ENCODE measurements at regions not wholly inside any gene's neighbourhood (a gene's known extent, or its start where the extent isn't known, plus 50 kb on each side); places are given as distances from the start of the nearest gene placed in this dataset.
A peak's percentile ranks its signal among the peaks of the same experiment; 100 is the strongest.

- DNase-seq (ENCODE audit: low spot score) (no peak), FAIRE-seq (no peak)
Observed at GRCh38 chr1:208834381-208835096, 590.4 kb upstream of the PLXNA2 start.

GRCh38 chr1:208835097-208835463, 590.9 kb upstream of the PLXNA2 start:
- no peak for FAIRE-seq
- no peak for DNase-seq (ENCODE audit: low spot score)

GRCh38 chr1:208835781-208836180, 591.6 kb upstream of the PLXNA2 start:
- DNase-seq (ENCODE audit: low spot score) (no peak), FAIRE-seq (no peak)

GRCh38 chr1:208837242-208837641, 593.1 kb upstream of the PLXNA2 start:
- DNase-seq (ENCODE audit: low spot score) (no peak), FAIRE-seq (no peak)

- no peak for DNase-seq (ENCODE audit: low spot score)
- FAIRE-seq: no peak
Observed at GRCh38 chr1:208841436-208841835, 597.3 kb upstream of the PLXNA2 start.

GRCh38 chr1:208842451-208842850, 598.3 kb upstream of the PLXNA2 start:
- no peak for FAIRE-seq
- no peak for DNase-seq (ENCODE audit: low spot score)

- DNase-seq (ENCODE audit: low spot score) (no peak), FAIRE-seq (no peak)
Observed at GRCh38 chr1:208844158-208844557, 600.0 kb upstream of the PLXNA2 start.

GRCh38 chr1:208848854-208849253, 604.7 kb upstream of the PLXNA2 start:
- no peak for FAIRE-seq
- no peak for DNase-seq (ENCODE audit: low spot score)

- FAIRE-seq: no peak
Observed at GRCh38 chr1:208850442-208850841, 606.3 kb upstream of the PLXNA2 start.

GRCh38 chr1:208851366-208851765, 607.2 kb upstream of the PLXNA2 start:
- FAIRE-seq (no peak), DNase-seq (ENCODE audit: low spot score) (peak; percentile 31)

More at GRCh38 chr1:208850442-208850841, 606.3 kb upstream of the PLXNA2 start:
- DNase-seq (ENCODE audit: low spot score): no peak

- DNase-seq (ENCODE audit: low spot score): no peak
- no peak for FAIRE-seq
Observed at GRCh38 chr1:208852911-208853310, 608.7 kb upstream of the PLXNA2 start.

GRCh38 chr1:208855403-208855802, 611.2 kb upstream of the PLXNA2 start:
- no peak for DNase-seq (ENCODE audit: low spot score)
- no peak for FAIRE-seq

GRCh38 chr1:208857465-208857864, 613.3 kb upstream of the PLXNA2 start:
- DNase-seq (ENCODE audit: low spot score): no peak
- FAIRE-seq: no peak

GRCh38 chr1:208858738-208859137, 614.6 kb upstream of the PLXNA2 start:
- FAIRE-seq (no peak), DNase-seq (ENCODE audit: low spot score) (no peak)

GRCh38 chr1:208864366-208864965, 620.3 kb upstream of the PLXNA2 start:
- FAIRE-seq (no peak), DNase-seq (ENCODE audit: low spot score) (no peak)

- FAIRE-seq (no peak), DNase-seq (ENCODE audit: low spot score) (no peak)
Observed at GRCh38 chr1:208866386-208866955, 622.3 kb upstream of the PLXNA2 start.

GRCh38 chr1:208868554-208868953, 624.4 kb upstream of the PLXNA2 start:
- peak; percentile 23 for DNase-seq (ENCODE audit: low spot score)
- FAIRE-seq: no peak

- FAIRE-seq (no peak), DNase-seq (ENCODE audit: low spot score) (no peak)
Observed at GRCh38 chr1:208874915-208875314, 630.7 kb upstream of the PLXNA2 start.

- no peak for FAIRE-seq
- no peak for DNase-seq (ENCODE audit: low spot score)
Observed at GRCh38 chr1:208879022-208879421, 634.8 kb upstream of the PLXNA2 start.

GRCh38 chr1:208880433-208881100, 636.4 kb upstream of the PLXNA2 start:
- FAIRE-seq: no peak
- DNase-seq (ENCODE audit: low spot score): no peak

GRCh38 chr1:208885060-208885459, 640.9 kb upstream of the PLXNA2 start:
- no peak for DNase-seq (ENCODE audit: low spot score)
- FAIRE-seq: no peak

- no peak for DNase-seq (ENCODE audit: low spot score)
- no peak for FAIRE-seq
Observed at GRCh38 chr1:208885650-208886049, 641.5 kb upstream of the PLXNA2 start.

Measured in urothelium cell line (cell line).